ENCODE measurements at regions not wholly inside any gene's neighbourhood (a gene's known extent, or its start where the extent isn't known, plus 50 kb on each side); places are given as distances from the start of the nearest gene placed in this dataset.

DNA sequence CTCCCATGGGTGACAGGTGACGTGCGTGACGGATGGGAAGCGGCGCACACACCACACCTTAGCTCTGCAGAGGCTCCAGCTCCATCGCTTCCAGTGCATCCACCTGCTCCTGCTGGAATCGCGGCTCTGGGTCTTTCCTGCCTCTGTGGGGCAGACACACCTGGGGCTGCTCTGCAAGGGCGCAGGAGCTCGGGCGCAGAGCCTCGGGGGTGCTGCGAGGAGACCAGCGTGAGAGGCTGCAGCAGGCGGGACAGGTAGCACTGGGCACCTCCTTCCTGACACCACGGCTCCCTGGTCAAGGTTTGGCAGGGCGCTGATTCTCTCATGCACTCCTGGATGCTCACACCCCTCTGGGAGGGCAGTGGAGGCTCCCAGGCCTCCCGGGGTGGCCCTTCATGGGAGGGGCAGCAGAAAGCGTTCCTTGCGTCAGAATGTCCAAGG lies 1494.3 kb downstream of the BRD1 start:
- no peak for DNase-seq

DNA sequence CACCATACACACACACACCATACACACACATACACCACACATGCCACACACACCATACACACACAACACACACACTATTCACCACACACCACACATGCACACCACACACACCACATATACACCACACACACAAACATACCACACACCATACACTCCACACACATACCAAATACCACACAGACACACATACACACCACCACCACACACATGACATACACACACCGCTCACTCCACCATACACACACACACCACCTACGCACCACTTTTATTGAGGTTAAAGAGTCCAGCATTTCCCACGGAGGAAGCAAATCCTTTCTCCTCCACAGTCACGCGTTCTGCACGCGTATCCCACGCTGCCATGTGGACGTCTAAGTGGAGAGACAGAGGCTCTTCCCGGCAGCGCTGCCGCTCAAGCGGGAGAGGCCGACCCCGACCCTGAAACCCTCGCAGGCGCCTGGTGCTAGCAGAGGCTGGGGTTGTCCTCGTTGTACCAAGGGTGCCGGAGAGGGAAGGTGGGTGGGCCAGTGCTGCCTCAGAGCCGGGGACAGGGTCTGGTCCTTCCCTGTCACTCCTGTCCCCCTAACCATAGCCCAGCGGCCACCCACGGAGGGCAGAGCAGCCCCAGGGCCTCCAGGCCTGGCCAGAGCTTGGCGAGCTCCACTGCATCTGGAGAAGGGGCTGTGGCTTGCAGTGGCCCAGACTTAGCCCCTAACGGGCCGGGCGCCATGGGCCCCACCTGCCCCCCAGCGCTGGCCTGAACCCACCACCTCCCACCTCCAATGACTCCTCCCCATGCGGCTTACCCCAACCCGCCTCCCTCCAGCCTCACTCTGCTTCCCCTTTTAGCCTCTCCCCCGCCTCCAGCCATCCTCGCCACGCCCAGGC lies 1495.0 kb downstream of the BRD1 start:
- no peak for DNase-seq

DNA sequence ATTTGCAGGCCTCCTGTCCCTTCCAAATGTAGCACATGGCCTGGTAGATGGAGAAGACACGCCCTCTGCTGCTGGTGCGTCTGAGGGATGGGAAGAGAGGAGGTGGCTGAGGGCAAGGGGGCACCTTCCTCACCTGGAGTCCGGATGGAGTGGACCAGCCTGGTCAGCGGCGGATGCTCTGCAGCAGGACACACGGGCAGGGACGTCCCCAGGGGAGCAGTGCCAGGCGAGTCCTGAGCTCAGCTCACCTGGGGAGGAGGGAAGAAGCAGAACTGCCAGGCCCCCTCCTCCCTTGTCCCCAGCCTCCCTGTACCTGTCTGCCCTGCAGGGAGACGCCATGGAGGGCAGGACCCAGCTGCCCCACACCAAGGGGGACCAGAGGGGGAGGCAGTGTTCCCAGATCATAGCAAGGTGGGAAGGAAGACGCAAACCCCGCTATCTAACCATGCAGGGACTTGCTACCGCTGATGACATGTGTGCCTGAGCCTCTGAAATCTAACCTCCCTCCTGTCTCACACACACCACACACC lies 1495.9 kb downstream of the BRD1 start:
- DNase-seq = no peak

DNA sequence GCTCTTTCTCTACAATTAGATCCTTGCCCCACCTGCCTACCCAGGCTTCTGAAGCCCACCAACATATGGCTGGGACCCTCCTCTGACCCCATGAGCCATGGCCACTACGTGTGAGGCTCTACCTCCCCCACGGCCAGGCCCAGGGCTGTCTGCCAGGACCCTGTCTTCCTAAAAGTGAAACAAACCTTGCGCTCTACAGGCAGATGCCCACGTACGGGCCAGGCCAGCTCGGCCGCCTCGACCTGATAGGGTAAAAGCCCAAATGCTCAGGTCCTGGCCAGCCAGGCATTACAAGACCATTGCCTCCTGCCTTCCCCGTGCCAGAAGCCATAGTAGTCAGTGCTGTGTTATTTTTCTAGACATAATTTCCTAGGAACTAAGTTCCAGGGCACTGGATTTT lies 1496.4 kb downstream of the BRD1 start:
- no peak for DNase-seq

DNA sequence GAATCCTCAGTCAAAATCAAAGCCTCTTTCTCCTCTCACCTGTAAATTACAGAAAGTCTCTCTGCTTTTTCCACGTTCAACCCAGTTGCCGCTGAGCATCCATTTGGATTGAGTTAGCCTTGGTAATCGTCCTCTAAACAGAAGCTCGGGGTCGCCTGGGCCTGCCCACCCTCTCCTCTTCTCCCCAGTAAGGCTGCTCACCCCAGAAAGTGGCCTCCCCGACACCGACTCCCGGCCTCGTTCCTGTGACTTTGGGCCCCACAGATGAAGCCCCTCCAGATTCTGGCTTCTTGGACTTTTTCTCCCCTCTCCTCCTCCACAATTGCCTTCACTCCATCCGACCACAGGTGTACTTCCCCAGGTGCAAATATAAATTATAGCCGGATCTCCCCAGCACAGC lies 1500.0 kb downstream of the BRD1 start:
- no peak for DNase-seq

DNA sequence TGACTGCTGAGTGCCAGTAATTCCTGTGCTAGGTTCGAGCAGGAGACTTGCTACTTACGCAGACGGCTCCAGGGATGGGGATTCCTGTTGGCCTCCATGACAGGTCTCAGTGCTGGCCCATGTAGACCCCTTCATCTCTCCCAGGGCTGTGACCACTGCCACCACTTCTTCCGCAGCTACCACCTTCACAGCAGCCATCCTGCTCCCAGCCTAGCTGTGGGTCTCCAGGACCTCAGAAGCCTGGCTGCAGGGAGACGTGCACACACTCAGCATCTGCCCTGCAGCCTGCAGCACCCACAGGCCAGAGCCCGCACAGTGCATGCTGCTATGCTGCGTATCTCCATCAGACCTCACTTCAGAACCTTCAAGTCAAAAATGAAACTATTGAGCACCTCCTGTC lies 1503.9 kb downstream of the BRD1 start:
- DNase-seq = no peak

DNA sequence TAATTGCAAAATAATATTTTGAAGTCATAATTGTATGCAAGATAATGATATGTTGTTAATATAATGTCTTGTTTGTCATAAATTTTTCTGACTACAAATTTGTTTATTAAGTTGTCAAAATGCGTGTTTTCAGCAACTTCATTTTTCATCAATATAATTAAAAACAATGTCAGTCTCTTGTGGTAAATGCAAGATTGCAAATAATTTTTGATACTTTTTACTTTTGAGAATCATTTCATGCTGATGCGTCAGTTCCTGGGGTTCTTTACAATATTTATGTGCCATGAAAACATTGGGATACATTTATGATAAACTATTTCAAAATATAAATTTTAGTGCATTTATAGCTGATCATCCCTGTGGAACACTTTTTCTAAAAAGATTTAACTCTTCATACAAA lies 1504.8 kb downstream of the BRD1 start:
- no peak for DNase-seq

DNA sequence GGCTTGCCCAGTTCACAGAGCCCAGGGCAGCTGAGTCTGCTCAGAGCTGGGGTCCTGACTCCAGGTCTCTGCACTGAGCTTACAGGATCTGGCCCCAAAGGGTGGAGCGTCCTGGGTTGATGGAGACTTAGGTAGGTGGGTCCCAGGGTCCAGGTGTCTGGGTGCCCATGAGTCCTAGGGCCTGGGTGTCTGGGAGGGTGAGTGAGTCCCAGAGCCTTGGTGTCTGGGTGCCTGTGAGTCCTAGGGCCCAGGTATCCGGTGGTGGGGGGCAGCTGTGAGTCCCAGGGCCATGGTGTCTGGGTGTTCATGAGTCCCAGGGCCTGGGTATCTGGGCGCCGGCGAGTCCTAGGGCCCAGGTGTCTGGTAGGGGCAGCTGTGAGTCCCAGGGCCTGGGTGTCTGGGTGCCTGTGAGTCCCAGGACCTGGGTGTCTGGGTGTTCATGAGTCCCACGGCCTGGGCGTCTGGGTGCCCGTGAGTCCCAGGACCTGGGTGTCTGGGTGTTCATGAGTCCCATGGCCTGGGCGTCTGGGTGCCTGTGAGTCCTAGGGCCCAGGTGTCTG lies 1505.6 kb downstream of the BRD1 start:
- DNase-seq = no peak

DNA sequence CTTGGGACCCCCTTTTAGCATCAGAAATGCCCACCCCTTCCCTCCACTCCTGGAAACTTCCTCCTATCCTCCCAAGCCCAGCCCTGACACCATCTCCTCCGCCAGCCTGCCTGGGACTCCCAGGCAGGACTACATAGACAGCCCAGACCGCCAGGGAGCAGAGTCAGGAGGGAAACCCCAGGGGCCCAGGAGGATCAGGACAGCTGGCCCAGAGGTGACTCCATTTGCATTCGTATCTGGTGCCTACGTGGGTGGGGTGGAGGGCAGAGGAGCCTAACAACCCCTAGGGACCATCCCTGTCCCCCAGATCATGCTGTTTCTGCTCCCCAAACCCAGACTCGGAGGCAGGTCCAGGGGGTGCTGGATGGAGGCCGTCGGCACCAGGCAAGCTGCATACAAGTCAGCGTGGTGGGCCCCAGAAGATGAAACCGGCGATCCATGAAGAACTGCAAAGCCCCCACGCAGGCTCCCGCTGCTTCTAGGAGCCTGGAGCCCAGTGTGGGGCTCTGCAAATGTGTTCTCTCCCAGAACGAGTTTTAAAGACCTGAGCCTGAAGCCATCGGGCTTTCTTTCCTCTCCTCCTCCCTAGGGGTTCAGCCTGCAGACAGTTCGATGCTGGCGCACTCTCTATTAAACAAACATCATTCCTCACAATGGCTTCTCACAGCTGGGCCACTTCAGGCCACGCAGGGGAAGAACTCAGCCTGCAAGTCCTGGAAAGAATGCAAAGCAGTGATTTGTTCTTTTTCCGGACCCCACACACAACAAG lies 1506.8 kb downstream of the BRD1 start:
- DNase-seq = peak; percentile 48

DNA sequence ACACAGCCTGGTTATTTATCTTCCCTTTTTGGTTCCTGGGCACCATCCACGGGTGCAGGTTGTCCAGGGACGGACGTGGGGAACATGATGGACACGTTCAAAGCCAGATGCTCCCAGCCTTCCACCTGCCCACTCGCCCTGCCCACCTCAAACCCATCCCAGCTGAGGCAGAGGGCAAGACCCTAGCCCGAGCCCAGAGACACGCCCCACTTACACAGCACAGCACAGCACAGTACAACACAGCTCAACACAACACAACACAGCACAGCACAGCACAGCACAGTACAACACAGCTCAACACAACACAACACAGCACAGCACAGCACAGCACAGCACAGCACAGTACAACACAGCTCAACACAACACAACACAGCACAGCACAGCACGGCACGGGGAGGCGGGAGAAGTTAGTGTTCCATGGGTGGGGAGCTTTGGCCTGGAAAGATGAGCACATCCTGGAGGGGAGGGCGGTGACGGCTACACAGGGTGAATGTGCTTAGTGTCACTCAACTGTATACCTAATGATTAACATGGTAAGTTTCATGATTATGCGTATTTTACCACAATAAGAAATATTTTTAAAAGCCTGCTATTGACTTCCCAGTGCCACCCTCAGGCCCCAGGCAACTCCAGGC lies 1507.5 kb downstream of the BRD1 start:
- no peak for DNase-seq

DNA sequence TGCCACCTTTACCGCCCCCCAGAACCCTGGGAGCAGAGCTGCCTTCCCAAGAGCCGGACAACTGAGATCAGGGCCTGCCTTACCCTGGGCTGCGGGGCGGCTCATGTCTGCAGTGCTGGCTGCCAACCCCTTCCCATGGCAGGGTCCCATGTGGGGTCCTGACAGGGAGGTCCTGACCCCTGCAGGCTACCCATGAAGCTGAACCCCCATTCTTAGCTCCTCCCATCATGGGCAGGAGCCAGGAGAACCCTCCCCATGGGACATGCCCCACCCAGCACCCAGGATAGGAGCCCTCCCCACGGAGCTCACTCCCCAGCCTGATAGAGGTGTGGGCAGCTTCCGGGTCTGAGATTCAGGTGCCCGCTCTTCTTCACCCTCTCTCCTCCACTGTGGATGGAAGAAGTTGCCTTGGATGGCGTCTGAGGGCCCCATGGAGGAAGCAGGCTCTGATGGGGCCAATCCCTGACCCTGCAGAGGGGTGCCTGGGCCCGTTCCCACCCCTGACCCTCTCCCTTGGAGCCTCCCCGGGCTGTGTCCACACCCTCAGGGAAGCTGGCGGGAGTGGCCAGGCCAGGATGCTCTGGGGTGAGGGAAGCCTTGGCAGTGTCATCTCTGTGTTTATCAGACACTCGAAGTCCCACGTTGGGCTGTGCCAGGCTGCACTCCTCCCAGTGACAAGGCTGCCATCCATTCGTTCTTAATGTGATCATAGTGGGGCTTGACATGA lies 1508.2 kb downstream of the BRD1 start:
- DNase-seq = no peak

DNA sequence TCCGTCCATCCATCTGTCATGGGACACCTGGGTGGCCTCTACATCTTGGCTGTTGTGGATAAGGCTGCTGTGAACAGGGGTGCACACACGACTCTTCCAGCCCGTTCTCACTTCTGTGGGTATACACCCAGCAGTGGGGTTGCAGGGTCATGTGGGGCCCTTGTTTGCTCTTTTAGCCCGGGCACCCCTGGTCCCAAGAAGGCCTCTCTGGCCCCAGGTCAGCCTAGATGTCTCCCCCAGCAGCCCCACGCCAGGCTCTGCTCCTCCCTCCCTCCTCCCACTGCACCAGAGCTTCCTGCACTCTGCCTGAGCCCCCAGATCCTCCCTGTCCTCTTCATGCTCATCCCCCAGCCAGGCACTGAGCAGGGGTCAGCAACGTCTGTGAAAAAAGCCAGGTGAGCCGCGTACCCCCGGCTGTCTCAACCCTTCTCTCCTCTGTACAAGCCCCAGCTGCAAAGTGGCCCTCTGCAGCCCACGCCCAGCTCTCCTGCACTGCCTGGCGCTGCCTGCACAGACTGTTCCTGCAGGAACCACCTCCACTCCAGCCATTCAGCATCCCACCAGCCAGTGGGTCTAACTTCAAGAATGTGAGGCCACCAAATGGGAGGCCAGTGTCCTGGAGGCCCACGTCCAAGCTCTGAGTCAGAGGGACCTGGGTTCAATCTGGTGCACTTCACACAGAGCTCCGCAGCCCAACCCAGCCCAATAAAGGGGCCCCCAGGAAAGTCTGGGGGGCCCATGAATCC lies 1508.9 kb downstream of the BRD1 start:
- DNase-seq = no peak

DNA sequence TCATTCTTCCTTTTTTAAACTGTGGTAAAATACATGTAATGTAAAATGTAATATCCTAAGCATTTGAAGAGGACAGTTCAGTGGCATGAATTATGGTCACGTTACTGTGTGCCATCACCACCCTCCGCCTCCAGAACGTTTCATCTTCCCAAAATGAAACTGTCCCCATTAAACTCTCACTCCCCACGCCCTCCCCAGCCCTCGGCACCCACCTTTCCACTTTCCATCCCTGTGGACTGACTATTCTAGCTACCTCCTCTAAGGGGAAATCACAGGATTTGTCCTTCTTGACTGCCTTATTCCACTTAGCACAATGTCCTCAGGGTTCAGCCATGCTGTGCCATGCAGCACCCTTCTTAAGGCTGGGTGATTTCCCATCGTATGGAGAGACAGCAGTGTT lies 1509.5 kb downstream of the BRD1 start:
- DNase-seq = no peak

DNA sequence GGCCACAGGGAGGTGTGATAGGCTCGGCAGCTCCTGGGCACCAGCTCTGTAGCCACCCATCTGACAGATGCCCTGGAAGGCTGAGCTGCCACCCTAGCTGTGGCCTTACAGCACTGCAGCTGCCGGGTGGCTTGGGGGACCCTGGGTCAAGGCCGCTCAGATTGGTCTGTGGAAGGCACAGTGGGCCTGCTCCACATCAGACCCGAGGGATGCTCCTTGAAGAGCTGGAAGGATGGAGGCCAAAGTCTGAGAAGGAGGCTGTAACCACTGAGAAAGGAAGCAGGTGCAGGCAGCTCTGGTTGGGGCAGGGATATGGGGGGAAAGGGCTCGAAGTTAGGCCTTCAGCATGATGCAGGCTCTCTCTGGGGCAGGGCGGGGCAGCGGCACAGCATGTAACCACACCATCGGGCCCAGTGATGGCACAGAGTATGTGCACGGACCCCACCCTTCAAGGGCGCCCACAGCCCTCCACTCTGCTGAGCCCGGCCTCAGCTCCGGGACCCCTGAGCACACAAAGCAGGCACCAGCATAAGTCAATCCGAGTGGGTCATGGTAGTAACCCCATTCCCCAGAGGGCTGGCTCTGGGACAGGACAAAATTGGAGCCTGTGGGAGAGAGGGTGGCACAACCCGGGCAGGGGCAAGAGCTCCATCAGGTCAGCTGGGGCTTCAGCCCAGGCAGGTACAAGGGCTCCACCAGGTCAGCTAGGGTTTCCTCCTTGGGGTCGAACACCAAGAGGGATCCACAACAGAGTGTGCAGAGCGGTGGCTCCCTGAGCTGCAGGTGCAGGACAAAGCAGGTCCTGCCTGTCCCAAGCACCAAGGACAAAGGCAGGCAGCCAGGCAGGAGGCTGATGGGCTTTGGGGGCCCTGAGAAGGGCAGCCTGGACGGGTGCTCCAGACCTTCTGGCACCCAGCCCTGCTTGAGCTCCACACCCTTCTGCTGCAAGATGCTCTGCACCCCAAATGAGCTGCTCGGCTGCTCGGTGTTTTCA lies 1511.1 kb downstream of the BRD1 start:
- no peak for DNase-seq

DNA sequence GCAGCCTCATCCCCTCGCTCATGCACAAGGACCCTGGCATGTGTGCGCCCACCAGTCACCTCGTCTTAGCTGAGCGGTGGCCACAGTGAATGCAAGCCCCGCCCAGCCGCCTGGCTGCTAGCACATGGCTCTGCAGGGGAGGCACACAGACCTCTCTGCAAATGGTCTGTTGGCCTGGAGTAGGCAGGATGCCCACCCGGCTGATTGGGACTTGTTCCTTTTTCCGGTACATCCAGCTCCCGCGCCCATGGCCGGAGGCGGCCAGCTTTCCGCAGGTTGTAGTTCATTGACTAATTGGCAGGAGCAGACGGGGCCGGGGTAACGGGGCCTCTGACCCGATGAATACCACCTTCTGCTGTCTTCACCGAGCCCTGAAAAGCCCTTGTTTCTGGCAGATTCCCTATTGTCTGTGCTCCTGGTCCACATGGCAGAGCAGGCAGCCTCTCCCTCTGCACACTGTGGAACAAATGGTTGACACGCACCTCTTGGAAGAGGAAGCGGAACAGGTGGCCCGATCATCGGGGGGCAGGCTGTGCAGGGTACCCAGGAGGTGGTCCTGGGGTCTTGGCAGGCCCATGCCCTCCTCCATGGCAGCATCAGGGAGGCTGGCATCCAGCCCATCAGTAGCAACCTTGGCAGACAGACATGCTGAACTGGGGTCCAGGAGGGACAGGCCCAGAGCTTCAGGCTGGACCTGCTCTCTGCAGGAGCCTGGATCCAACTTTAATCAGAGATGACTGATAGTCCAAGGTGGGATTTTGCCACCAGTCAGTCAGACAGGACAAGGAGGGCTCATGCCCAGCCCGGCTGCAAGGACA lies 1512.0 kb downstream of the BRD1 start:
- DNase-seq = no peak

DNA sequence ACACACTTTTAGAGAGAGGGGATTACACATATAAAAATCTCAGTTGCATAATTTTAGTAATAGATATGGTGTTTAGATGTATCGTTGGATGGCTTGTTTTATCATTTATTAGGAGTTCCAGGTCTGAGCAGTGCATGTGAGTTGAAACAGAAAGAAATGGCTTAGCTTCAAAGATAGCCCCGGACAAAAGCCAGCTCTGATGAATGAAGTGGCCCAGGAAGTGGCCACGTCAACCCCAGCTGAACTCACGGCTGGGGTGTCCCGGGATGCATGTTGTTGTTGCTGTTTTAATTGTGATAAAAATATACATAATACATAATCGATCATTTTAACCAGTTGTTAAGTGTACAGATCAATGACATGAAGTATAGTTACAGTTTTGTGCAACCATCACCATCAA lies 1513.6 kb downstream of the BRD1 start:
- no peak for DNase-seq

DNA sequence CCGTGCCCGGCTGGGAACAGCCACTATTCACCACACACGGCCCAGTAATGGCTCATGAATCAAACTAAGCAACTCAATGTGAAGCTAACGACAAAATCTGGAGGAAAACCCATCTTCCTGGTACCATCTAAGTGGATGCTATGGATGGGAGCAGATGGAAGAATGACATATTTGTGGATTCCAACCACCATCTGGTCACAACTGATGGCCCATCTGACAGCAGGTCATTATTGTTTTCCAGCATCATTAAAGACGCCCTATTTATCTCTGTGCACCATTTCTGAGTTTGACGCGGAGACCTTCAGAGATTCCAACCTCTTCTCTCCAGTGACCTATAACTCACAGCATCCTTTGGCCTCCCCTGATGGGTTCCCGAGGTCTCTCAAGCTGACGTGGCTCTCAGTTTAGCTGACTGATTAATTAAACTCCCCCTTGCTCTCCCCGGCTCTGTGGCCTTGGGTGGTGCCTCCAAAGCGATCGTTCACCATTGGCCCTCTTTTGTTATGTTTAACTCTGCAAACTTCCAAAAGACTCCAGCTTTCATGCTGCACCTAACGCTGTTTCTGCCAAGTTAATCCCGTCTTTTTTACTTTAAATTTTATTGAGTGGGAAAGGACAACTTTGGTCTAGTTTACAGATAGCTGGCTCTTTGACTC lies 1514.4 kb downstream of the BRD1 start:
- DNase-seq = no peak

DNA sequence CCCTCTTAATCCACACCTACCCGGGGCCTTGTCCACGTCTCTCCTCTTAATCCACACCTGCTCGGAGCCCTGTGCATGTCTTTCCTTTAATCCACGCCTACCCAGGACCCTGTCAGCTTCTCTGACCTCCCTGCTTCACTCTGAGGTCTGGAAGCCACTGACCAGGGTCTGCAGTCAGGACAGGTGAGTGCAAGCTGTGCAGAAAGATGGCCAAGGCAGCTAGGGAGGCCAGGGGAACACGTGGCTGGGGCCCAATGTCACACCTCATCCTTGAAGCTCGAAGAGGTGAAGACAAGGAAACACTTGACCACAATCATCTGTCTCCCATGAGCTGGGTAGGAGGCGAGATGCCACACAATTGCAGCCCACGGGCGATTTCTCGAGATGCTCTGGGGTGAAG lies 1516.9 kb downstream of the BRD1 start:
- no peak for DNase-seq

DNA sequence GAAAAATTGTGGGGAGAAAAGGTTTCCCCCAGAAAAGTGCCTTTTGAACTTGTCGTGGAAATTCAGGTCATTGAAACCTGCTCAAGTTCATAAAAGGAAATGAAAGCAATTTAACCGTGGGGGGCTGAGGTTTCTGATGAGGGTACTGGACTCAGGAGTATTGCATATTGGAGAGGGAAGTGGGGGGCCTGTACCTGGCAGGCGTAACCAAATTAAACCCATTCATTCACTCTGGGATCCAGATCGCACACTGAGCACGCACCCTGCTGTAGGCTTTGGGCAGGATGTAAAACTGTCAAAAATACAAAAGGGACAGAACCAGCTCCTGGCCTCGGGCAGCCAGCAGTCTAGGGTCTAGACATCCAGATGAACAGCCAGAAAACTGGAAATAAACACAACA lies 1517.4 kb downstream of the BRD1 start:
- no peak for DNase-seq

Data from NCI-H345 (cell line).